ENCODE measurements at regions not wholly inside any gene's neighbourhood (a gene's known extent, or its start where the extent isn't known, plus 50 kb on each side); places are given as distances from the start of the nearest gene placed in this dataset.

DNA sequence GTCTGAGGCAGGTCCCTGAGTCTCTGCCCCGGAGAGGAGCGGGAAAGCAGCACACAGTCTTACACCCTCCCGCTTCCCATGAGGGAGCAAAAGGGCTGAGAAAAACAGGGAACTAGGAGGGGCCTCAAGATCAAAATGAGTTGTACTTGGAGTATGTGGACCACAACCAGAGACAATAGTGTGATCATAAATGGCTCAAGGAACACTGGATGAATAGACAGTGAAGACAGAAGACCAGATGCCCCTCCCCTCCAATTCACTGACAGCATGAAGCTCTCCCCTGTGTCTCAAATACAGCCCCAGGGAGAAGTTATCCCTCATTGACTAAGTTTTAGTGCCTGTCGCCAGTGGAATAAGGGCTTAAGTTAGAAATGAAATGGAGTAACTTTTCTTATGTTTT, 191.0 kb downstream of the TFAP2A start:
- TF ChIP-seq, protein P1, sequence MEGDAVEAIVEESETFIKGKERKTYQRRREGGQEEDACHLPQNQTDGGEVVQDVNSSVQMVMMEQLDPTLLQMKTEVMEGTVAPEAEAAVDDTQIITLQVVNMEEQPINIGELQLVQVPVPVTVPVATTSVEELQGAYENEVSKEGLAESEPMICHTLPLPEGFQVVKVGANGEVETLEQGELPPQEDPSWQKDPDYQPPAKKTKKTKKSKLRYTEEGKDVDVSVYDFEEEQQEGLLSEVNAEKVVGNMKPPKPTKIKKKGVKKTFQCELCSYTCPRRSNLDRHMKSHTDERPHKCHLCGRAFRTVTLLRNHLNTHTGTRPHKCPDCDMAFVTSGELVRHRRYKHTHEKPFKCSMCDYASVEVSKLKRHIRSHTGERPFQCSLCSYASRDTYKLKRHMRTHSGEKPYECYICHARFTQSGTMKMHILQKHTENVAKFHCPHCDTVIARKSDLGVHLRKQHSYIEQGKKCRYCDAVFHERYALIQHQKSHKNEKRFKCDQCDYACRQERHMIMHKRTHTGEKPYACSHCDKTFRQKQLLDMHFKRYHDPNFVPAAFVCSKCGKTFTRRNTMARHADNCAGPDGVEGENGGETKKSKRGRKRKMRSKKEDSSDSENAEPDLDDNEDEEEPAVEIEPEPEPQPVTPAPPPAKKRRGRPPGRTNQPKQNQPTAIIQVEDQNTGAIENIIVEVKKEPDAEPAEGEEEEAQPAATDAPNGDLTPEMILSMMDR (IDR thresholded peaks at IDR 0.05; ENCODE audit: extremely low read depth in 1 of 2, insufficient read depth in 1 of 2, low read depth in 1 of 2, low read length in 2 of 2): no peak
- TF ChIP-seq, protein P2, sequence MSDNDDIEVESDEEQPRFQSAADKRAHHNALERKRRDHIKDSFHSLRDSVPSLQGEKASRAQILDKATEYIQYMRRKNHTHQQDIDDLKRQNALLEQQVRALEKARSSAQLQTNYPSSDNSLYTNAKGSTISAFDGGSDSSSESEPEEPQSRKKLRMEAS (IDR thresholded peaks at IDR 0.05; ENCODE audit: insufficient read depth, insufficient read length): no peak
- TF ChIP-seq POLR2A (IDR thresholded peaks at IDR 0.05; ENCODE audit: low read depth, low read length) (no peak), POLR2AphosphoS5 (IDR thresholded peaks at IDR 0.05; ENCODE audit: insufficient read depth, low read depth, low read length) (no peak), EZH2 (IDR thresholded peaks at IDR 0.05; ENCODE audit: borderline replicate concordance, low read depth, low read length, severe bottlenecking) (no peak)
